Erythroblast (primary cell): ENCODE measurements at regions not wholly inside any gene's neighbourhood (a gene's known extent, or its start where the extent isn't known, plus 50 kb on each side); places are given as distances from the start of the nearest gene placed in this dataset.

Experiments
- DNase-seq, 2 experiments: peaks; one replicate each; lab custom pipeline; 2025; lab: John Stamatoyannopoulos, UW
- GATA1 ChIP-seq: IDR thresholded peaks from 2 replicates; pipeline ENCODE4 v1.6.1; 2011; ENCODE audit warnings: low read depth, mild to moderate bottlenecking, control low read depth, low read length, moderate library complexity
- POLR2A ChIP-seq: IDR thresholded peaks from 2 replicates; pipeline ENCODE4 v1.6.1; 2011; ENCODE audit warnings: mild to moderate bottlenecking, low read length

DNA sequence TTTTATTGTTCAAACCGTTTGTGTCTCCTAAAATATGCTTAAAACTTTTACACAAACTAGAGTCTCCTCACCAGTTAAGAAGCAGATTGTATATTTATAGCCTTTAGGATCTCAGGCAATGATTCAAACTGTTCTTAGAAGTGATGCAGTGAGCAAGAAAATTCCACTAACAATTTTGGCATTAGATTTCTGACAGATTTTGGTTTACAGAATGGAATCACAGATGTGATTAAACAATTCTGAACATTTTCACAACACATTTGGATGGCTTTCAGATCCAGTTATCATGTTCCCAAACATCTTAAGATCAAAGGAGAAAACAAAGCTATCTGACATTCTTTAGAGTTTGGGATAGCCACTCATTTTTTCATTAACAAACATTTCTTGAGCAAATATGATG is 181.7 kb upstream of the RIOK2 start:
- TF ChIP-seq GATA1 (no peak), POLR2A (no peak)
- DNase-seq: no peak

DNA sequence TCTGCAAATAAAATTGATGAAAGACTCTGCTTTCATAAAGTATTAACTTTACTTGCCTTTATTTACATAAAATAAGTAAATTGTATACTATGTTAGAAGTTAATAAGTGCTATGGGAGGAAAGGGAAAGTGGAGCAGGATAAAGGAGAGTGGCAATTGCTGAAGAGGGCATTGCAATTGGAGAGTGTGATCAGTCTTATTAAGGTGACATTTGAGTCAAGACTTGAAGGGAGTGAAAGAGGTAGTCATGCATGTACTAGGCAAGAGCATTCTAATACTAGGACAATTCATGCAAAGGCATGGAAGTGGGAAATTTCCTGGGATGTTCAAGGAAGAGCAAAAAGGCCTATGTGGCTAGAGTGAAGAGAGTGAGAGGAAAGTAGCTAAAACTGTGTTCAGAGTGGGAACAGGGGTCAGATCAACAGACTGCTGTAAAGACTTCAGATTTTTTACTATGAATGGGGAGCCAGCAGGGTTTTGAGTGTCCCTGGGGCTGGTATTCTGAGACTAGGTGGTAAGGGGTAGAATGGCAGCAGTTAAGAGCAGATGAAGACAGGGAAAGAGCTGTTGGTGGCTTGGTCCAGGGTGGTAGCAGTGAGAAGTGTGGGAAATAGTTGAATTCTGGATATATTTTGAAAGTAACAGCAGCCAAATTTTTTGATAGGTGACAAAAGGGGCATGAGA is 182.3 kb upstream of the RIOK2 start:
- TF ChIP-seq GATA1: no peak
- TF ChIP-seq POLR2A: no peak
- no peak for DNase-seq

DNA sequence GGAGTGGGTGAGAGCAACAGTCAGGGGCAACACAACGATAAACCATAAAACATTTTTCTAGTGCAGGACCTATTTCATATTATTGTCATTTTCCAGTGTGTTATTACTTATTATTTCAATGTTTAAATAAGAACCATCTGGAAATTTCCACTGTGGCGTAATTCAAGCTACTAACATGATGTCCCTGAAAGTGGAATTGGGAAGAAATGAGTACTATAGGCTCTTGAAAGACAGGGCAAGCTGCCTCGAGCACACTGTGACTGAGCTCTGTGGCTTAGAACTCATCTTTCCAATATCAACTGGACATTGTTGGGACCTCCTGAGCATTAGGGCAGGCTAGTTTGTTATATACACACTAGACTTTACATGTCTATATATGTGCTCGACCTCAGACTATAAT is 182.9 kb upstream of the RIOK2 start:
- DNase-seq: no peak
- TF ChIP-seq GATA1 (no peak), POLR2A (no peak)

DNA sequence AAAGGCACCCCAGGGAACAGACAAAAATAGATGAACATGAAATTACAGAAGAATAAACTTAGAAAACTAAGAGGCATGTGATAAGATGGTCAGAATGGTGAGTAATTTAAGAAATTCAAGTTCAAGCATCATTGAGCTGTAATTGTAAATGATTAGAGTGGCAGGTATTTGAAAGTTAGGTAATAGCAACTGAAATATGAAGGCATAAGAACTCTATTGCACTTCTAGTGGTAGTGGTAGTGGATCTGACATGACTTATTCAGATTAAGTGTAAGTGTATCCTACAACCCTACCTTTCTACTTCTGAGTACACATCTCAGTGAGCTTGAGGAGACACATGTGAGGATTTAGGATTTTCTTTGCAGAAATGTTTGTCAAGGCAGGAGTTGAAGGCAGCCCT is 192.9 kb upstream of the RIOK2 start:
- no peak for TF ChIP-seq GATA1

DNA sequence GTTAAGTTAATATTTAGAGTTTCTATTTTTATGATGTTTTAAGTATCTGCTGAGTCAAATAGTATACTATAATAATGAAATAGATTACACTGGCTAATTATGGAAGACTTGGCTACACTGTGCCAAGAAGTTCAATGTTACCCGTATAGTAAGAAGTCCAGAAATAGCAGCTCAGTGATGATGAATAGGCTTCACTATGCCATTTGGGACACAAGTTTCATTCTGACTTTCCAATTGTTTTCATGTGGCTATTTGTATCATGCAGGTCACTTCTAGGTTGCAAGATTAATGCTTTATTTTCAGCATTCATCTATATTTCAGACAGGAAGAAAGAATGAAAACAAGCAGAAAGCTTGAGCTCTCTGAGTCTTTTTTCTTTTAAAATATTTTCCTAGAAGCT is 194.5 kb upstream of the RIOK2 start:
- no peak for TF ChIP-seq POLR2A
- TF ChIP-seq GATA1: no peak
- no peak for DNase-seq

More for the DNA sequence above, 192.9 kb upstream of the RIOK2 start:
- no peak for DNase-seq

DNA sequence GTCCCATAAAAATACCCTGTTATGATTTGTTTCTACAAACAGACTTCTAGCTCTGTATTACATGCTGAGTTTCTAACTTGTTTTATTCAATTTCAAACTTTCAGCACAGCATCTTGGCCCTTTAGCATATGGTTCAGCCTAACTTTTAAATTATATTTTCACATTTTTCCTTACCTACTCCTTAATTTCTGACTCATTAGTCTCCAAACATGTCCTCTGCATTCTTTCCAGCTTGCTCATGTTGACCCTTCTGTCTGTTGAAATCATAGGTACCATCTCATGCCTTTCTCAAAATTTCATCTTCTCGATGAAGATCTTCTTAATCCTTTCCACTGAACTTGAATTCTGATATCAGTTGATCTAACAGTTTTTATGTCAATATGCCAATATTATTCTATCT is 200.9 kb upstream of the RIOK2 start:
- TF ChIP-seq POLR2A (no peak), GATA1 (no peak)
- no peak for DNase-seq

DNA sequence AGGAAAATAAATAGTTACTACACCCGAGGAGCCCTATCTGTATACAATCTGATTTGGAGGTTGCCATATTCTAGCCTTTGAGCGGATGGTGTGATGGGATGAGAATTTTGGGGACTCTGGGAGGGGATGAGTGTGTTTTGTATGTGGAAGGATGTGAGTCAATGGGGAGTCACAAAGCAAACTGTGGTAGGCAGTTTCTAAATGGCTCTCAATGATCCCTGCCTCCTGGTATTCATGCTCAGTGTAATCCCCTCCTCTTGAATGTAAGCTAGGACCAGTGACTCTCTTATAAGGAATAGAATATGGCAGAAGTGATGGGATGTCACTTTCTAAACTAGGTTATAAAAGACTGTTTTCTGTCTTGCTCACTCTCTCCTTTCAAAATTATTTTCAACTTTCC is 205.7 kb upstream of the RIOK2 start:
- TF ChIP-seq GATA1 (no peak), POLR2A (no peak)
- no peak for DNase-seq

DNA sequence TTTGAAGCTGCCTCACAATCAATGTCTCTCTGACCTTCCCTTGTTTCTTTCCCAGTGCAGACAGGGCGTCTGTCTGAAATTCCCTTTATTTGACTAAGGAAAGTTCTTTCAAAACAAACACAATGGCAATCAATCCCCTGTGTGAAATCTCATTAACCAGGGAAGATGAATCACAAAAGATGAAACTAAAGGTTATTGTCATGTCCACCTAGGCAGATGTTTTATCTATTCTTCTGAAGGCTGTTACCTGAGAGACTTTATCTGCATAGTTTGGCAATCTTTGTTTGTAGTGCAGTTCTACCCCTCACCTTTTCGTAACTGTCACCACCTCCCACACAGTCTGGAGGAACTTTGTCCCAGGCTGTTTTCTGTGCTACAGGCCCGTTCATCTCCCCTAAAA is 217.5 kb upstream of the RIOK2 start:
- TF ChIP-seq POLR2A (no peak), GATA1 (no peak)
- DNase-seq: no peak

DNA sequence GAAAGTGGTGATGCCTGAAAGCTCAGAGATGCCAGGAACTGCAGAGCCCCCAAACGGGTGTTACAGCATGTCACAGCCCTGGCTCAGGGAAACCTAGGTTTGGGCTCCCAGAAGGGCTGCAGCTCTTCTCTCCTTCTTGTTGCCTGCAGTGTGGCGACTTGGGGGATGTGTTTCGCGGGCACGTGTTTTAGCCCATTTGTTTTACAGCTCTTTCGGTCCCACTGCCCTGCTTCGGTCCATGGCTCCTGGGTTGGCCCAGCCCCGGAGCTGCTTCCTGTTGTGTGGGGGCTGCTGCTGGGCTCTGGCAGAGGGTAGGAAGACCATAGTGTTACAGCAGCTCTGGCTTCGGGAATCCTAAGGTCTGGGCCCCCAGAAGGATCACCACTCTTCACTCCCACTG is 222.9 kb upstream of the RIOK2 start:
- no peak for TF ChIP-seq GATA1
- no peak for TF ChIP-seq POLR2A

DNA sequence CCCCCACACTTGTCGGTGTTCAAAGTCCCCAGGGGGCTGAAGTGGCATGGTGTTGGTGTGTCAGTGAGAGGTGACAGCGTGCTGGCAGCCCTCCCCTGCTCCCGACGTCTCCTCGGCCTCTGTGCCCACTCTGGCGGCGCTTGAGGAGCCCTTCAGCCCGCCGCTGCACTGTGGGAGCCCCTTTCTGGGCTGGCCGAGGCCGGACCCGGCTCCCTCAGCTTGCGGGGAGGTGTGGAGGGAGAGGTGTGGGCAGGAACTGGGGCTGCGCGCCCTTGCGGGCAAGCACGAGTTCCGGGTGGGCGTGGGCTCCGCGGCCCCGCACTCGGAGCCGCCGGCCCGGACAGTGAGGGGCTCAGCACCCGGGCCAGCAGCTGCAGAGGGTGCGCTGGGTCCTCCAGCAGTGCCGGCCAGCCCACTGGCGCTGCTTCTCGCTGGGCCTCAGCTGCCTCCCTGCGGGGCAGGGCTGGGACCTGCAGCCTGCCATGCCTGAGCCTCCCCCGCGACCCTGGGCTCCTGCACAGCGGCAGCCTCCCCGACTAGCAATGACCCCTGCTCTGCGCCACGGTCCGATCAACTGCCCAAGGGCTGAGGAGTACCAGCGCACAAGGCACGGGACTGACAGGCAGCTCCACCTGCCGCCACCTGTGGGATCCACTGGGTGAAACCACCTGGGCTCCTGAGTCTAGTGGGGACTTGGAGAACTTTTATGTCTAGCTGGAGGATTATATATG is 224.1 kb upstream of the RIOK2 start:
- TF ChIP-seq POLR2A (no peak), GATA1 (no peak)

More for the DNA sequence above, 222.9 kb upstream of the RIOK2 start:
- DNase-seq: no peak

DNA sequence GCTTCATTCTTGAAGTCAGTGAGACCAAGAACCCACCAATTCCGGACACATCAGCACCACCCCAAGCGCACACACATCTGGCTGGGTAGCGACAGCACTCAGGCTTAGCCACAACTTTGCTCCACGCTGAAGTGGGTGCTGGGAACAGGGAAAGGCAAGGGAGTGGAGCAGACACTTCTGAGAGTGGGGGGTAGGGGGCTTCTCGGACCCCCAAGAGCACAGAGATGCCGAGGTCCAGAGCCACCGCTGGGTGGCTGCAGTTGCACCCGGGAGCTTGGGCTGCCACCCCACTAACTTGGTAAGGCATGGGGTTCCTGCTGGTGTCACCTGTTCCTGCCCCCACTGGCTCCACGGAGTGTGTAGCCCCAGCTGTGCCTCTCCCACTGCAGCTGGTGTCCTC is 225.3 kb upstream of the RIOK2 start:
- TF ChIP-seq GATA1 (no peak), POLR2A (no peak)
- DNase-seq: no peak

More for the DNA sequence above, 224.1 kb upstream of the RIOK2 start:
- DNase-seq: no peak

DNA sequence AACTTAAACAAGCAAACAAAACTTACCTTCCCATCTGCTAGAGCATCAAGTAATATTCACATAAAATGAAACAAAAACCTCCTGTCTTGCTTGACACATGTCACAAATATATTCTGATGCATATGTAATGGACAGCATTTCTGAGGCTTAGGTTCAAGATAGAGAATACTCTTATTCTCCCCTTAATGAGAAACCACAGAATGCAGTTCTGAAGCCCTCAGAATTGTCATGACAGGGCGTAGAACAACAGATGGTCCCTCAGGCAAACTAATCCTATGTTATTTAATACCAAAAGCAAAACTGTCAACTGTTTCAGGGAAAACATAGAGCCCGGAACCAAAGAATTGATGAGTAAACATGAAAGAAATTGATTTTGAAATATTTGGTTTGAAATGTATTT is 229.9 kb upstream of the RIOK2 start:
- no peak for TF ChIP-seq GATA1
- no peak for TF ChIP-seq POLR2A
- DNase-seq: no peak

DNA sequence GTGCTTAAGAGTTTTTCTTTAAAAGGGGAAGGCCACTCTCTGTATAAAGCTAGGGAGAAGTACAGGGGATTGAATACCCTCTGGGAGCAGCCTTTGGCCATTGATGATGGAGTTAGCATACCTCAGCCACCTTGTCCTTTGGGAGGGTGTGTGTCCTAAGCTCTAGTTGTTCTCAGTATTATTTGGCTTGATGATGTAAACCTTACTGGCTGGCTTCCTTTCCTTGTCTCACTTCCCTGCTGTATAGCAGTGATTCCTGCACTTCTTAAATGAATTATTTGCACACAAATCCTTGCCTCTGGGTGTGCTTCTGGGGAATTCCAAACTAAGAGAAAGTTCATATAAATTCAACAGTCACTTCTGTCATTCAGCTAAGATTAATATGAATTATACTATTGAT is 234.9 kb upstream of the RIOK2 start:
- no peak for DNase-seq
- no peak for TF ChIP-seq GATA1
- TF ChIP-seq POLR2A: no peak

DNA sequence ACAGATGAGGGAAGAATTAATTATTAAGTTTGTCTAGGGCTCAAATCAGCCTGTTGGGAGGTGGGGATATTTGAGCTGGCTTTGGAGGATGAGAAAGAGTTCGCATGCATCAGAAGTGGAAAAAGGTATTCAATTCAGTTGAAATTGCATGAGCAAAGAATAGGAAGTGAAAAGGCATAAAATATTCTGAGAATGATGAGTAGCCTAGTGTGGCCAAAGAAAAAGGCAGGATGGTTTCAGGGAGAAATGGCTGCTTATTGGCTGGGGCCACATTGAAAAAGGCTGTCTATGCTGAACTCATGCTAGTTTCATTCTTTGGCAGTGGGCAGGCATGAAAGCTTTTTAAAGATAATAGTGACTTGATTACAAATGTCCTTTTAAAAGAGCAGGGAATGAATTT is 235.4 kb upstream of the RIOK2 start:
- no peak for DNase-seq
- TF ChIP-seq POLR2A (no peak), GATA1 (no peak)

DNA sequence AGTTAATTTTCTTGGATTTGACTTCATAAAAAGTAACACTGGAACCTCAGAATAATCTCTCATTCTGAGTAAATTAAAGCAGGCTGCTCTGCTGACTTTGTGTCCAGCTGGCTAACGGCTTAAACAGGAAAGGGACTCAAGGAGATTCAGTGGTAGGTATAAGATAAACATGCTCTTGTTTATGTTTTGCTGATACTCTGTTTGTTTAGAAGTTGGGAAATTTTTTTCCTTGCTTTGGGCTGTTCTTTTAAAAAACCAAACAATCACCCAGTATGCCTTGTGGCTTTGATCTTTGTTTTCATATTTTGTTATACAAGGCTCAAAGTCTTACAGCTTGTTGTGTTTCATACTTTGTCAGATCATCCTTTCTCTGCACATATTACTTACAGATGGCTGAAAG is 237.6 kb upstream of the RIOK2 start:
- no peak for DNase-seq
- TF ChIP-seq GATA1: no peak
- no peak for TF ChIP-seq POLR2A
